Ishikawa (cell line): ENCODE measurements at regions not wholly inside any gene's neighbourhood (a gene's known extent, or its start where the extent isn't known, plus 50 kb on each side); places are given as distances from the start of the nearest gene placed in this dataset.

ENCODE experiments used
- EGR1 ChIP-seq: IDR thresholded peaks from 2 replicates; pipeline ENCODE4 v1.6.1; 2012
- MAX ChIP-seq: IDR thresholded peaks from 2 replicates; pipeline ENCODE4 v1.6.1; 2012
- REST ChIP-seq: IDR thresholded peaks from 2 replicates; pipeline ENCODE4 v1.6.1; 2012; ENCODE audit warnings: low read depth, mild to moderate bottlenecking
- ZBTB7A ChIP-seq: IDR thresholded peaks from 2 replicates; pipeline ENCODE4 v1.6.1; 2012; ENCODE audit warnings: low read depth

- TF ChIP-seq MAX (no peak), EGR1 (no peak), ZBTB7A (no peak), REST (no peak)
These were observed 243.5 kb downstream of the MAT2B start for GRCh38 chr5:163748934-163749333.
